ENCODE measurements at regions not wholly inside any gene's neighbourhood (a gene's known extent, or its start where the extent isn't known, plus 50 kb on each side); places are given as distances from the start of the nearest gene placed in this dataset.
"Not testable (repeated sequence)": the region's sequence is repeated elsewhere in the genome, so short reads cannot be mapped to it uniquely, and the experiment has no call there.

GRCh38 chr20:53738945-53739798 lies 145.5 kb upstream of the ZNF217 start:
- peak; percentile 85 for DNase-seq

GRCh38 chr20:53738039-53738944 lies 144.7 kb upstream of the ZNF217 start:
- peak; percentile 97 for DNase-seq

GRCh38 chr20:53737396-53738038 lies 143.9 kb upstream of the ZNF217 start:
- DNase-seq = peak; percentile 66

- peak; percentile 88 for DNase-seq
Measured at GRCh38 chr20:53736757-53737395, 143.2 kb upstream of the ZNF217 start.

GRCh38 chr20:53736122-53736756 lies 142.6 kb upstream of the ZNF217 start:
- DNase-seq = peak; percentile 70

- peak; percentile 65 for DNase-seq
Measured at GRCh38 chr20:53735536-53736050, 142.0 kb upstream of the ZNF217 start.

- DNase-seq = no peak
Measured at GRCh38 chr20:53734006-53734688, 140.5 kb upstream of the ZNF217 start.

- DNase-seq = no peak
Measured at GRCh38 chr20:53731595-53731994, 138.0 kb upstream of the ZNF217 start.

GRCh38 chr20:53728359-53728758 lies 134.7 kb upstream of the ZNF217 start:
- DNase-seq = no peak

GRCh38 chr20:53727239-53727638 lies 133.6 kb upstream of the ZNF217 start:
- DNase-seq = not testable (repeated sequence)

GRCh38 chr20:53725575-53725970 lies 131.9 kb upstream of the ZNF217 start:
- no peak for DNase-seq

GRCh38 chr20:53723621-53724020 lies 130.0 kb upstream of the ZNF217 start:
- DNase-seq = no peak

- DNase-seq = no peak
Measured at GRCh38 chr20:53723045-53723444, 129.4 kb upstream of the ZNF217 start.

- no peak for DNase-seq
Measured at GRCh38 chr20:53722515-53723036, 128.9 kb upstream of the ZNF217 start.

- not testable (repeated sequence) for DNase-seq
Measured at GRCh38 chr20:53721445-53721963, 127.9 kb upstream of the ZNF217 start.

- DNase-seq = not testable (repeated sequence)
Measured at GRCh38 chr20:53719171-53719803, 125.6 kb upstream of the ZNF217 start.

GRCh38 chr20:53718142-53719021 lies 124.7 kb upstream of the ZNF217 start:
- no peak for DNase-seq

- no peak for DNase-seq
Measured at GRCh38 chr20:53716395-53716794, 122.8 kb upstream of the ZNF217 start.

GRCh38 chr20:53714524-53714923 lies 120.9 kb upstream of the ZNF217 start:
- DNase-seq = no peak

Data from DMS79 treated with DMSO at 0.1 percent for 48 hours (cell line).